GM19468 (cell line): ENCODE measurements at regions not wholly inside any gene's neighbourhood (a gene's known extent, or its start where the extent isn't known, plus 50 kb on each side); places are given as distances from the start of the nearest gene placed in this dataset.
"Not testable (repeated sequence)": the region's sequence is repeated elsewhere in the genome, so short reads cannot be mapped to it uniquely, and the experiment has no call there.

Experiments used
- ATAC-seq: cut with Tn5 transposase; IDR thresholded peaks from one replicate; pipeline ENCODE4 v1.9.1; 2021; ENCODE audit warnings: mild to moderate bottlenecking, moderate library complexity, moderate number of reproducible peaks; ENCODE audit not compliant: unreplicated experiment; ENCODE audit errors: extremely low read depth

DNA sequence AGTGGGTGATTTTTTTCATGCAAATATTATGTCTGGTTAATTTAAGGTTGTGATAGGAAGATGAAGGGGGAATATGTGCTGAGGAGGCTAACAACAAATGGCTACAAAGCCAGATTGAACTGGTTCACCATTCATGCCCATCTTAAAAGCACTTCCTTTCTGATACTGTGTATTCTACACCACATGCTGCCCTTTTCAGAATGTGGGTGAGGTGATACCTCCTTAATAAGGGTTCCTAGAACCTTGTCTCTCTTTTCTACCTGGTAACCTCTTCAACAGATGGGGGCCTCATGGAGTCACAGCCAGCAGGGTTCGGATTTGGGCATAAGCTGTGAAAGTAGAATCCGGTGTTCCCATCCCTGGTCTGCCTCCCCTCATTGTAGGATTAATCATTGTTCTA is 1064.0 kb upstream of the SEMA6A start:
- ATAC-seq: no peak

DNA sequence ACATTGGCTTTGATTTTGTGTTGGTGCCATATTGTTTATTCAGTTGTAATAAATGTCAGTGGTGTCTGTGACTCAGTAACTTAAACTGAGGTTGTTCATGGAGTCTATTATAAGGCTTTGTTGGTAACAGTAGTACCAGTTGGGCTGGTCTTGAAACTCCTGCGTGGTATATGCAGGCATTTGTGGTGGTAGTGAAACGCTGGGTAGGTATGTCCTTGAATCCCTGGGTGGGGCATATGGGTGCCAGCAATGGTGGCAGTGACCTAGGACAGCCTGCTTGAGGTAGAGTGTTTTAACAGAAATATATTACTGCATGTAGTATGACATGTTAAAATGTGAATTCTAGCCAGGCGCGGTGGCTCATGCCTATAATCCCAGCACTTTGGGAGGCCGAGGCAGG is 1058.5 kb upstream of the SEMA6A start:
- ATAC-seq: no peak

GRCh38 chr5:117624201-117624600 is 1049.6 kb upstream of the SEMA6A start:
- no peak for ATAC-seq

DNA sequence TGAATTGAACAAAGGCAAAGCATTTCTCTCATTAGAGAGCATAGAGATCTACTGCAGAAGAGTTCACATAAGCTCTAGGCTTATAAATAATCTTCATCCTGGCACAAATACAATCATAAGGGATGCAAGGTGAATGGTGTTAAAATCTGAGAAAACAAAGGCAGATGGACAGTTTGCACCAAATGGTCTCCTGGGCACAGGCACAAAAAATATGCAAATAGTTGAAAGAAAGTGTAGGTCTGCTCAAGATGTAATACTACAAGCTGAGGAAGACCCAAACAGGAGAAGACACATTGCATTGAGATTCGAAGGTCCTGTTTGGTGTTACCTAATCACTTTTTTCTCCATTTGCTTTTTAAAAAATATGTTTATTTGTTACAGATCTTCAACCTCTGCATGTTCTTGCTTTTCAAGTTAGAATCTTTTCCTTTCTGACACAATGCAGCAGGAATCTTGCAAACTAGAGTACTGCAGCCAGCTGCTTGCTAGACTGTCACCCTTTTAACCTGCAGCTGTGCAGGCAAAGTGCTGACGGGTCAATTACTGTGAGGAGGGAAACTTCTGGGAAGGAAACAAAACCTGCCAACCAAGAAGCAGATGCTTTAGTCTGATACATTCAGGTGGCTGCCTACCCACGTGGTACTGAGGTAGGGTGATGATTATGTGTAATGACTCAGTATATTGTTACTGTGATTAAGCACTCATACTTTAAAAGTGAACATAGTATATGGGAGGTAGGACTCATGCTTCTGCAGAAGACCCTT is 1048.6 kb upstream of the SEMA6A start:
- ATAC-seq: no peak

DNA sequence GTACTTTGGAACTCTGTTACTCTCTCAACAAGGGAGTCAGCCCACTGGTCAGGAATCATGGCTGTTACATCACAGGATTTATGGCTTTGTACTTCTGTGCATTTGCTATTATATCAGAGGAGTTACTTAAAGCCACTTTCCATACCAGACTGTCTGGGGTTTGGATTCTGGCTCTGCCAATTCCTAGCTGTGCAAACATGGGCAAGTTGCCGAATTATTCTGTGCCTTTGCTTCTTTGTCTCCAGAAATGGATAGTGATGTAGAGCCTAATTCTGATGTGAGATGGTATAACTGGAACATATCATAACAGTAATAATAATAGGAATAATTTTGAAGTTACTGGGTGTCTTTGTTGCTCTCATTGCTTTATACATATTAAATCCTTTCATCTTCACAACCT is 1047.3 kb upstream of the SEMA6A start:
- no peak for ATAC-seq

DNA sequence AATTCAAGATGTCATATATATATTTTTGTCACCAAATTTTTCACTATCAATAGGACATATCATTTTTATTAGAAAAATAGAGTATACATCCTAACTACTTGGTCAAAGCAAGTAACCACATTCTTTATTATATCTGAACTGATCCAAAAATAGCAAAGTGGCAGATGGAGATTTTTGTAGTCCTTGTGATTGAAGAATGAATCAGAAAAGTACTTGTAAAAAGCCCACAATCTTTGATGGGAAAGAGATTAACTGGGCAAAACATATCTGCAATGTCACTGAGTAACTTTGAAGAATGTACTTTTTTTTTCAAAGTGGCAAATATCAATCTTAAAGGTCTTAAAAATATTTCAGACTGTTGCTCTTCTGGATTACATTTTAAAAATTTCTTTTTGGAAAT is 1040.6 kb upstream of the SEMA6A start:
- ATAC-seq: no peak

DNA sequence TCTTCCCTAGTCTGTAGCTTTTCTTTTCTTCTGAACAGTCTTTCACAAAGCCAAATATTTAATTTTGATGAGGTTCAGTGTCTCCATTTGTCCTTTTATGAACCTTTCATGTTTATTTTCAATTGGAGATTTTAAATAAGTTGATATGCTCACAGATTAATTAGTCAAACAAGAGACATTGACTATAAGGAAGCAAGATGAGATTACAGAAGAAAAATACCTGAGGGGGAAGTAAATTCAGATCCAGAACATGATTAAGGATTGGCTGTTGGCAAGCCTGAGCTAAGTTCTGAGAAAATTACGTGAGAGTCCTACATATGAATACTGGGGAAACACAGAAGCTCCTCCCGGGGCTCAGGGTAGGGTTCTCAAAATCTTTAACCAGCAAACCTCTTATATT is 1039.8 kb upstream of the SEMA6A start:
- ATAC-seq: no peak

- ATAC-seq: no peak
These were observed 1030.2 kb upstream of the SEMA6A start for GRCh38 chr5:117604845-117605244.

GRCh38 chr5:117599811-117600210 is 1025.2 kb upstream of the SEMA6A start:
- ATAC-seq: not testable (repeated sequence)

DNA sequence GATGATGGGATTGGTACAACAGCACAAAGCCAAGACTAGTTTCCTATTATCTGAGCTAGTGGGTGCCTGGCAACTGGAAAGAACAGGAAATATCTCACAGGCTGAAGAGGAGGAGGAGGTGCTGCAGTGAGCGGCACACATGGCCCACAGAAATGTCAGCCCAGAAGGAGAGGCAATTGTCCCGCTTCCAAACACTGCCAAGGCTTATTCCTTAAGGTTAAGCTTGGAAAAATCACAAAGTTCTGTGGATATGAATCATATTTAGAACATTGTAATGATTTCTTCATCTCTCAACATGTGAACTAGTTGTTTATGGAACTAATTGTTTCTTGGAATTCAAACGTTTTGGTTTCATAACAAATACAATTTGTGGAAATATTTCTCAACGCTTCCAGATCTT is 1019.5 kb upstream of the SEMA6A start:
- no peak for ATAC-seq

- peak; percentile 79 for ATAC-seq
These were observed 1016.3 kb upstream of the SEMA6A start for GRCh38 chr5:117590944-117591343.

DNA sequence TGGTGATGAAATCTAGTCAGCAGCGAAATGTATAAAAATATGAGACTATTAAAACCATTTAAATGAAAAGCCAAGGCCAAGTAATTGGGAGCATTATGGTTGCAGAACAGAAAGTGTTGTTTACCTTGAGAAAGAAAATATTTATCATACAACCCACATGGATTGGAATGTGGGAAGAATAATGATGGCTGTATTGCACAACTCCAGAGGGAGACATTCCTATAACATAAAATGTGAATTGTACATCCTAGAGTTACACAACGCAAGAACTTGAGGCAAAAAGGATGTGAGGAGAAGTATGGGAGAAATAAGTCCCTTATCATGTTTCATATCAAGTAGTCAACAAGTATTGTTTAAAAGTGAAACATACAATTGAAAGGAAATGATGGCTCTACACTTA is 1014.0 kb upstream of the SEMA6A start:
- no peak for ATAC-seq

DNA sequence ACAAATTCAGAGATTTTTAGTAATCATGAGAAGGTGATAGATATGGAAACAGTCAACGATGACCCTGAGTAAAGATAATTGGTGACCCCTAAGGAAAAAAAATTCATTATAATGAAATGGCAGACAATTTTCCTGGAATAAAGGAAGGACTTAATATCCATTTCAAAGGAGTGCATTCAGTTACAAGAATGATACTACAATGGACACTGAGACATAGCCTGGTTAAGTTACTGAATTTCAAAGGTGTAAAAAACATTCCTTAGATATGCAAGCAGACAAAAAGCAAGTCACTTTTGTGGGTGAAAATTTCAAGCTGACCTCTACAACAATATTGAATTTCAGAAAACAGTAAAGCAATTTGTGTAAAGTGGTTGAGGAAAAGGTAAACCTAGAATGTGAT is 1012.5 kb upstream of the SEMA6A start:
- no peak for ATAC-seq

DNA sequence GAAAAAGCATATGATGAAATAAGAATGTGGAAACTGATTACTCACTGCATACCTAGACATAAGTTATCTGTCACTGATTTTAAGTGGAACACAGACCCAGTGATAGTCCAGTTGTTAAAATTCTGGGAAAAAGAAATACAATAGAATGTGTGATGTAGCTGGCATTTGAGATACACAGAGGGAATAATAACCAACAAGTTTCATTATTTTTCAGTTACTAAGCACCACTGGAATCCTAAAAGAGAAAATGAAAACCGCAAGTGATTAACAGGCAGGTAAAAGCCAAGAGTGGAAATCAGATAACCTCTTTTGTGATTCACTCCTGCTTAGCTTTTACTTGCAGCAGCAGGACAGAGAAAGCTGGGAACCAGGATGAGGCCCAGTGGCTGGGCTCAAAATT is 994.0 kb upstream of the SEMA6A start:
- no peak for ATAC-seq

GRCh38 chr5:117568126-117568525 is 993.5 kb upstream of the SEMA6A start:
- ATAC-seq: no peak

DNA sequence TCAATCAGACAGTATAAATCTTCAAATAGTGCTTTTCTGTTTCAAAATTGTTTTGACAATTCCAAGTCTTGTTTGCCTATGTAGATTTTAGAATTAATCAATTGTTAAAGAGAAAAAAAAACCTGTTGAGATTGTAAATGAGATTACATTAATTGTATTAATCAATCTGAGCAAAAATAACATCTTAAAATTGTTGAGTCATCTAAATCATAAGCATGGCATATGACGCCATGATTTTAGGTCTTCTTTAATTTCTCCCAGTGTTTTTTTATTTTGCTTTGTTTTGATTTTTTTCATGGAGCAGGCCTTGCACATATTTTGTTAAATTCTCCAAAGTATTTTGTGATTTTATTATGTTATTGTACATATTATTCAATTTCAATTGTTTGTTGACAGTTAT is 988.0 kb upstream of the SEMA6A start:
- ATAC-seq: no peak

DNA sequence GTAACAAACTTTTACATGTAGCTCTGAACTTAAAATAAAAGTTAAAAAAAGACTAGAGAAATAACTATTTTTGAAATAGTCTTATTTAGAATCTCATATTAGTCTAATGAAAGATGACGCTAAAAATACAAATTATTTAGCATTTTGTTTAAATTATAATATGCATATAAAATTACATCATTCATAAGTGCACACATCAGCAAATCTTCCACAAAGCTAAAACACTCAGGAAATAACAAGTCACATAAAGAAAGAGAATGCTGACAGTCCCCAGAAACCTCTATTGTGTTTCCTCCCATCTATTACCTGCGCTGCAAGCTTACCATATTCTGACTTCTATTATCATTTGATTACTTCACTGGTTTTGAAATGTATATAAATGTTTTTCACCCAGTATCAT is 986.9 kb upstream of the SEMA6A start:
- ATAC-seq: no peak

DNA sequence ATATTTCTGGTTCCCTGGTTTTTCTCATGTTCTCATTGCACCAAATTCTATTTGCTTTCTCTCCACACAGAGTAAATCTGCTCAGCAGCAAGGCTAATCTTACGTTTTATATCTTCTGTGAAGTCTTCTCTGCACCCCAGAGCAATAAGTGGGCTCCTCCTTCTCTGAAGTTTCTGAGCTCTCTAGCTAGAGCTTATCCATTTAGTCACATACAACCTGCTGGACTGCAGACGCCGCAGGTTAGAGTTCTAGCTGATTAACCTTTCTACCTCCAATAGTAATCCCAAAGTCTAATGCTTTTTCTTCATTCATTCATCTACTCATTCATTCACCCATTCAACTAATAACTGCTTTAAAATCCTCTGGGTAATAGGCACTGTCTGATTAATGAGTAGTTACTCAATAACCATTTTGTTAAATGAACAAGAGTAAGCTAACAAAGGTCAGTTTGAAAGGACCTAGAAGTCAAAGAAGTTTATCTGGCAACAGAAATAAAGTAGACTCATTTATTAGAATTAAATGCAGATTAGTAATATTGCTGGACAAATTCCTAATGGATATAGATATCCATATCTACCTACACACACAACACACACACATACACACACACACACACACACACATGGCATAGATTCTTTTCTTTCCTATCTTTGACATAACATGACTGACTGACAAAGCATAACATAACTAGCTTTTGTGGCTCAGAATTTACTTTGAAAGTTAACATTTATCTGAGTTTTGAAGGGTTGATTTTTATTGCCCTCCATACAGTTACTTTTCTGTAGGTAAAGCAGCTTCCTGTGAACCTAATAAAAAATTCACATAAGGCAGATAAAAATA is 984.6 kb upstream of the SEMA6A start:
- no peak for ATAC-seq

- no peak for ATAC-seq
These were observed 976.6 kb upstream of the SEMA6A start for GRCh38 chr5:117551236-117551635.

- no peak for ATAC-seq
These were observed 972.6 kb upstream of the SEMA6A start for GRCh38 chr5:117547192-117547591.

GRCh38 chr5:117539692-117540091 is 965.1 kb upstream of the SEMA6A start:
- no peak for ATAC-seq

DNA sequence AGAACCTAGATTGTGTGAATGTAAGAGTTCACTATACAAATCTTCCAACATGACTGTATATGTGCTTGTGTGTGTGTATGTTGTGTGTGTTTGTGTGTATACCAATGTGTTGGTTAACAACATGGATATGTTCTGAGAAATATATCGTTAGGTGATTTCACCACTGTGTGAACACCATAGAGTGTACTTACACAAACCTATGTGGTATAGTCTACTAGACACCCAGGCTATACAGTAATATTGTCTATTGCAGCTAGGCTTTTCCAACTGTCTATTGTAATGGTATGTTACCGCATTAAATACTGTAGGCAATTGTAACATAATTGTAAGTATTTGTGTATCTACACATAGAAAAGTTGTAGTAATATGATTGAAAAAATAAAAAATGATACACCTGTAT is 959.2 kb upstream of the SEMA6A start:
- no peak for ATAC-seq
